ENCODE measurements at regions not wholly inside any gene's neighbourhood (a gene's known extent, or its start where the extent isn't known, plus 50 kb on each side); places are given as distances from the start of the nearest gene placed in this dataset.

DNA sequence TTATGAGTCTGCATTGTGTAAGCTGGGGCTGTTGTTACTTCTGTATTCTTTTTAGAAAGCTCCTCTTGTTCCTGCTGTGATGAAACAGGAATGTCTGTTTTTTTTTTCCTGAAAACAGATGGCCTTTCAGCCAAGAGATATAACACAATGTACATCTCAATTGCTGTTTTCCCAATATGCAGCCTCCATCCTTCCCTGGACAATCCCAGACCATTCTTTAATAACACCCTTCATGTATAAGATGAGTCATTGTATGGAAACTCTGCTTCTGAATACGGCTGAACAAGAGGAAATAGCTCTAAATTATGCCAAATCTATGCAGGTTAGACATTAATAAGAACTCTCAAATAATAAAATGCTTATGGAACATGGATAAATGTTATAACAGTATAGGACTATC, 60.2 kb upstream of the LRRC4C start:
- DNase-seq (ENCODE audit: low spot score) (no peak), ATAC-seq (no peak), FAIRE-seq (no peak)
- Histone ChIP-seq H2AFZ (ENCODE audit: low read length) (no peak overlapping the region), H3K4me2 (ENCODE audit: low read depth, low read length) (no peak overlapping the region), H3K9ac (ENCODE audit: insufficient read depth, low read depth, low read length) (no peak overlapping the region), H4K20me1 (ENCODE audit: insufficient read depth, low read length) (no peaks in the 10 kb centered on the region), H3K79me2 (ENCODE audit: insufficient read depth, low read length) (no peaks in the 10 kb centered on the region), H3K4me1 (ENCODE audit: insufficient read depth, low read length) (no peaks in the 10 kb centered on the region), H3K36me3 (replicated peaks in 1 of 2; ENCODE audit: control insufficient read depth in 1 of 2, insufficient read depth in 2 of 2, low read length in 2 of 2) (no peaks in the 10 kb centered on the region), H3K27ac (ENCODE audit: extremely low read length, insufficient read depth, low read length) (no peak overlapping the region), H3K9me3 (ENCODE audit: low read length) (peaks cover 52% of the 10 kb centered on the region), H3K4me3 (replicated peaks in 1 of 3; ENCODE audit: insufficient read depth in 1 of 3, low read depth in 2 of 3, low read length in 3 of 3) (no peak overlapping the region), H3K27me3 (ENCODE audit: control insufficient read depth in 1 of 2, insufficient read depth in 2 of 2, low read length in 2 of 2) (no peaks in the 10 kb centered on the region)
- in situ Hi-C loops (cut with HindIII; ENCODE audit: extremely low pct_ligation_motif_present, low pct_unique_long_range_greater_than_20kb) (no loop called here), intact Hi-C loops (cut with micrococcal nuclease; ENCODE audit: unreplicated experiment) (no loop called here)
- CTCF ChIA-PET (ENCODE audit: low intra/inter-chr PET ratio, low total read pairs) = no interaction called here
- POLR2A ChIA-PET = no interaction called here
- BruUV-seq (replicated peaks) = no TSS peak
- WGBS (ENCODE audit: low lambda C conversion rate) = 0% methylated on average over 1 of the region's 1 CpG
- TF ChIP-seq GABPB1 (CRISPR knock-in tag; IDR thresholded peaks at IDR 0.05) (no peak), RBM22 (optimal IDR thresholded peaks at IDR 0.05; ENCODE audit: low read length) (no peak), KDM3A (CRISPR knock-in tag; IDR thresholded peaks at IDR 0.05; ENCODE audit: low read depth) (no peak), ZNF510 (CRISPR knock-in tag; IDR thresholded peaks at IDR 0.05; ENCODE audit: low read depth) (no peak), ARNT2 (CRISPR knock-in tag; IDR thresholded peaks at IDR 0.05; ENCODE audit: low read depth) (no peak), NKX3-1 (CRISPR knock-in tag; IDR thresholded peaks at IDR 0.05) (no peak), KDM2A (CRISPR knock-in tag; IDR thresholded peaks at IDR 0.05; ENCODE audit: borderline replicate concordance, low read depth) (no peak)
- TF ChIP-seq, protein P1, sequence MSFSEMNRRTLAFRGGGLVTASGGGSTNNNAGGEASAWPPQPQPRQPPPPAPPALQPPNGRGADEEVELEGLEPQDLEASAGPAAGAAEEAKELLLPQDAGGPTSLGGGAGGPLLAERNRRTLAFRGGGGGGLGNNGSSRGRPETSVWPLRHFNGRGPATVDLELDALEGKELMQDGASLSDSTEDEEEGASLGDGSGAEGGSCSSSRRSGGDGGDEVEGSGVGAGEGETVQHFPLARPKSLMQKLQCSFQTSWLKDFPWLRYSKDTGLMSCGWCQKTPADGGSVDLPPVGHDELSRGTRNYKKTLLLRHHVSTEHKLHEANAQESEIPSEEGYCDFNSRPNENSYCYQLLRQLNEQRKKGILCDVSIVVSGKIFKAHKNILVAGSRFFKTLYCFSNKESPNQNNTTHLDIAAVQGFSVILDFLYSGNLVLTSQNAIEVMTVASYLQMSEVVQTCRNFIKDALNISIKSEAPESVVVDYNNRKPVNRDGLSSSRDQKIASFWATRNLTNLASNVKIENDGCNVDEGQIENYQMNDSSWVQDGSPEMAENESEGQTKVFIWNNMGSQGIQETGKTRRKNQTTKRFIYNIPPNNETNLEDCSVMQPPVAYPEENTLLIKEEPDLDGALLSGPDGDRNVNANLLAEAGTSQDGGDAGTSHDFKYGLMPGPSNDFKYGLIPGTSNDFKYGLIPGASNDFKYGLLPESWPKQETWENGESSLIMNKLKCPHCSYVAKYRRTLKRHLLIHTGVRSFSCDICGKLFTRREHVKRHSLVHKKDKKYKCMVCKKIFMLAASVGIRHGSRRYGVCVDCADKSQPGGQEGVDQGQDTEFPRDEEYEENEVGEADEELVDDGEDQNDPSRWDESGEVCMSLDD (CRISPR knock-in tag; IDR thresholded peaks at IDR 0.05; ENCODE audit: borderline replicate concordance) = no peak
- TF ChIP-seq, protein P2, sequence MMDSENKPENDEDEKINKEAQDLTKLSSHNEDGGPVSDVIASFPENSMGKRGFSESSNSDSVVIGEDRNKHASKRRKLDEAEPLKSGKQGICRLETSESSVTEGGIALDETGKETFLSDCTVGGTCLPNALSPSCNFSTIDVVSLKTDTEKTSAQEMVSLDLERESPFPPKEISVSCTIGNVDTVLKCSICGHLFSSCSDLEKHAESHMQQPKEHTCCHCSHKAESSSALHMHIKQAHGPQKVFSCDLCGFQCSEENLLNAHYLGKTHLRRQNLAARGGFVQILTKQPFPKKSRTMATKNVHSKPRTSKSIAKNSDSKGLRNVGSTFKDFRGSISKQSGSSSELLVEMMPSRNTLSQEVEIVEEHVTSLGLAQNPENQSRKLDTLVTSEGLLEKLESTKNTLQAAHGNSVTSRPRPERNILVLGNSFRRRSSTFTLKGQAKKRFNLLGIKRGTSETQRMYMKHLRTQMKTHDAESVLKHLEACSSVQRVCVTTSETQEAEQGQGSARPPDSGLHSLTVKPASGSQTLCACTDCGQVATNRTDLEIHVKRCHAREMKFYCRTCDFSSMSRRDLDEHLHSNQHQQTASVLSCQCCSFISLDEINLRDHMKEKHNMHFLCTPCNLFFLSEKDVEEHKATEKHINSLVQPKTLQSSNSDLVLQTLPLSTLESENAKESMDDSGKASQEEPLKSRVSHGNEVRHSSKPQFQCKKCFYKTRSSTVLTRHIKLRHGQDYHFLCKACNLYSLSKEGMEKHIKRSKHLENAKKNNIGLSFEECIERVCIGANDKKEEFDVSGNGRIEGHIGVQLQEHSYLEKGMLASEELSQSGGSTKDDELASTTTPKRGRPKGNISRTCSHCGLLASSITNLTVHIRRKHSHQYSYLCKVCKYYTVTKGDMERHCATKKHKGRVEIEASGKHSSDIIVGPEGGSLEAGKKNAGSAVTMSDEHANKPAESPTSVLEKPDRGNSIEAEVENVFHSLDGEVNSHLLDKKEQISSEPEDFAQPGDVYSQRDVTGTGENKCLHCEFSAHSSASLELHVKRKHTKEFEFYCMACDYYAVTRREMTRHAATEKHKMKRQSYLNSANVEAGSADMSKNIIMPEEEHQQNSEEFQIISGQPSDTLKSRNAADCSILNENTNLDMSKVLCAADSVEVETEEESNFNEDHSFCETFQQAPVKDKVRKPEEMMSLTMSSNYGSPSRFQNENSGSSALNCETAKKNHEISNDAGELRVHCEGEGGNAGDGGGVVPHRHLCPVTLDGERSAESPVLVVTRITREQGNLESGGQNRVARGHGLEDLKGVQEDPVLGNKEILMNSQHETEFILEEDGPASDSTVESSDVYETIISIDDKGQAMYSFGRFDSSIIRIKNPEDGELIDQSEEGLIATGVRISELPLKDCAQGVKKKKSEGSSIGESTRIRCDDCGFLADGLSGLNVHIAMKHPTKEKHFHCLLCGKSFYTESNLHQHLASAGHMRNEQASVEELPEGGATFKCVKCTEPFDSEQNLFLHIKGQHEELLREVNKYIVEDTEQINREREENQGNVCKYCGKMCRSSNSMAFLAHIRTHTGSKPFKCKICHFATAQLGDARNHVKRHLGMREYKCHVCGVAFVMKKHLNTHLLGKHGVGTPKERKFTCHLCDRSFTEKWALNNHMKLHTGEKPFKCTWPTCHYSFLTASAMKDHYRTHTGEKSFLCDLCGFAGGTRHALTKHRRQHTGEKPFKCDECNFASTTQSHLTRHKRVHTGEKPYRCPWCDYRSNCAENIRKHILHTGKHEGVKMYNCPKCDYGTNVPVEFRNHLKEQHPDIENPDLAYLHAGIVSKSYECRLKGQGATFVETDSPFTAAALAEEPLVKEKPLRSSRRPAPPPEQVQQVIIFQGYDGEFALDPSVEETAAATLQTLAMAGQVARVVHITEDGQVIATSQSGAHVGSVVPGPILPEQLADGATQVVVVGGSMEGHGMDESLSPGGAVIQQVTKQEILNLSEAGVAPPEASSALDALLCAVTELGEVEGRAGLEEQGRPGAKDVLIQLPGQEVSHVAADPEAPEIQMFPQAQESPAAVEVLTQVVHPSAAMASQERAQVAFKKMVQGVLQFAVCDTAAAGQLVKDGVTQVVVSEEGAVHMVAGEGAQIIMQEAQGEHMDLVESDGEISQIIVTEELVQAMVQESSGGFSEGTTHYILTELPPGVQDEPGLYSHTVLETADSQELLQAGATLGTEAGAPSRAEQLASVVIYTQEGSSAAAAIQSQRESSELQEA (CRISPR knock-in tag; IDR thresholded peaks at IDR 0.05; ENCODE audit: not compliant biosample characterization) = no peak
- TF ChIP-seq, protein P3, sequence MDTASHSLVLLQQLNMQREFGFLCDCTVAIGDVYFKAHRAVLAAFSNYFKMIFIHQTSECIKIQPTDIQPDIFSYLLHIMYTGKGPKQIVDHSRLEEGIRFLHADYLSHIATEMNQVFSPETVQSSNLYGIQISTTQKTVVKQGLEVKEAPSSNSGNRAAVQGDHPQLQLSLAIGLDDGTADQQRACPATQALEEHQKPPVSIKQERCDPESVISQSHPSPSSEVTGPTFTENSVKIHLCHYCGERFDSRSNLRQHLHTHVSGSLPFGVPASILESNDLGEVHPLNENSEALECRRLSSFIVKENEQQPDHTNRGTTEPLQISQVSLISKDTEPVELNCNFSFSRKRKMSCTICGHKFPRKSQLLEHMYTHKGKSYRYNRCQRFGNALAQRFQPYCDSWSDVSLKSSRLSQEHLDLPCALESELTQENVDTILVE (CRISPR knock-in tag; IDR thresholded peaks at IDR 0.05) = no peak
